GM23248 (cell line): ENCODE measurements at regions not wholly inside any gene's neighbourhood (a gene's known extent, or its start where the extent isn't known, plus 50 kb on each side); places are given as distances from the start of the nearest gene placed in this dataset.

ENCODE experiments used
- EZH2 ChIP-seq: fragments of 200-600 bp; sonication (generic); IDR thresholded peaks from 2 replicates; pipeline ENCODE4 v1.6.1; 2018; ENCODE audit warnings: antibody characterized with exemption, mild to moderate bottlenecking; ENCODE audit not compliant: insufficient read depth, poor library complexity, severe bottlenecking
- EZH2phosphoT487 ChIP-seq: fragments of 200-600 bp; sonication (generic); IDR thresholded peaks from 2 replicates; pipeline ENCODE4 v1.6.1; 2018; ENCODE audit warnings: antibody characterized with exemption, moderate library complexity, mild to moderate bottlenecking, low read depth; ENCODE audit not compliant: insufficient read depth

DNA sequence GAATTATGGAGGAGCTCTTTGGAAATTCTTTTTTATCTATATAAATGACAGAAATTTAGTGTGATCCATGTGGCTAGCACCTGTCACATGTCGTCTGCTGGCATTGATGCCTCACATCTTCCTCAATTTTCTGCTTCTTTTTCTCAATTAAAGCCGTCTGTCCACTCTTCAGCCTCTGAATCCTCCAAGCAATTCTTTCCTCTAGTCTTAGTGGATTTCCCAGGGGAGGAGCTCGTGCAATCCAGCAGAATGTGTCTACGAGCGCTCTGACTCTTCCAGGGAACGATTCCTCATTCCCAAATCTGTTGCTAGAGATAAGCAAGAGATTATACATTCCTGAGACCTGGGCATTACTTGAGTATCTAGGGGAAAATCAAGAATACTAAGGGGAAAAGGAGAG is 176.6 kb downstream of the EMP1 start:
- no peak for TF ChIP-seq EZH2
- TF ChIP-seq EZH2phosphoT487: no peak
